GM12878 (cell line): ENCODE measurements at regions not wholly inside any gene's neighbourhood (a gene's known extent, or its start where the extent isn't known, plus 50 kb on each side); places are given as distances from the start of the nearest gene placed in this dataset.

ENCODE experiments used
- ATAC-seq: fragments of 200-7000 bp; cut with Tn5 transposase; 3 replicates; pipeline ENCODE4 v1.9.1; 2020; ENCODE audit warnings: mild to moderate bottlenecking, moderate library complexity
- BruUV-seq: library from RNA; stranded (reverse); fragments of 400-500 nt; replicated peaks from 2 replicates; lab custom pipeline; 2021; lab: Mats Ljungman, UMichigan
- CTCF ChIA-PET: fragments of 300-600 bp; sonication (Branson Sonifier 250); formaldehyde crosslinking; extraction: SDS; loops from one replicate; lab custom pipeline; 2021; ENCODE audit warnings: inconsistent platforms; lab: Yijun Ruan, JAX
- POLR2A ChIA-PET: fragments of 350-600 bp; formaldehyde crosslinking; extraction: SDS; loops from one replicate; lab custom pipeline; 2021; ENCODE audit warnings: inconsistent platforms; lab: Charles Lee
- RAD21 ChIA-PET: fragments of 300-600 bp; sonication (Branson Sonifier 250); formaldehyde crosslinking; loops from one replicate; lab custom pipeline; 2023; ENCODE audit warnings: antibody characterized with exemption; ENCODE audit not compliant: unreplicated experiment; lab: Charles Lee
- SMC1A ChIA-PET: fragments of 300-600 bp; sonication (Branson Sonifier 250); formaldehyde crosslinking; loops from one replicate; lab custom pipeline; 2023; ENCODE audit not compliant: unreplicated experiment, uncharacterized antibody; lab: Charles Lee
- DNase-seq: peaks from one replicate; pipeline ENCODE4 v3.0.0-alpha.2; 2011; ENCODE audit warnings: low read depth, low spot score
- FAIRE-seq: peaks from 3 replicates; lab custom pipeline; 2011; peaks lifted over from hg19 to GRCh38; lab: Jason Lieb, UNC
- H2AFZ ChIP-seq: 2 replicates; pipeline ENCODE4 v1.6.0; 2011; ENCODE audit warnings: low read depth, low read length, control low read depth; ENCODE audit not compliant: control insufficient read depth
- H3K27ac ChIP-seq: 2 replicates; pipeline ENCODE4 v1.5.1; 2011; ENCODE audit warnings: control low read depth; ENCODE audit not compliant: control insufficient read depth, insufficient read depth
- H3K27me3 ChIP-seq, 2 experiments: replicated peaks in 1 of 2; 2 replicates each; pipeline versions ENCODE4 v1.6.0 to v1.6.1; 2011; ENCODE audit warnings: low read length in 1 of 2; ENCODE audit not compliant: control insufficient read depth in 2 of 2, insufficient read depth in 2 of 2
- H3K36me3 ChIP-seq, 2 experiments: 2 replicates each; pipeline ENCODE4 v1.5.1; 2011; ENCODE audit warnings: low read length in 1 of 2; ENCODE audit not compliant: control insufficient read depth in 2 of 2, insufficient read depth in 2 of 2
- H3K4me1 ChIP-seq: 2 replicates; pipeline ENCODE4 v1.6.1; 2011; ENCODE audit warnings: mild to moderate bottlenecking, low read length, moderate library complexity, mixed read lengths; ENCODE audit not compliant: control insufficient read depth, insufficient read depth
- H3K4me2 ChIP-seq: 2 replicates; pipeline ENCODE4 v1.6.0; 2011; ENCODE audit warnings: control low read depth; ENCODE audit not compliant: control insufficient read depth, insufficient read depth
- H3K4me3 ChIP-seq: fragments of 200-600 bp; sonication (generic); 2 replicates; pipeline ENCODE4 v1.5.1; 2016
- H3K79me2 ChIP-seq: 2 replicates; pipeline ENCODE4 v1.6.0; 2011; ENCODE audit warnings: low read length; ENCODE audit not compliant: control insufficient read depth, insufficient read depth
- H3K9ac ChIP-seq: 2 replicates; pipeline ENCODE4 v1.8.0; 2011; ENCODE audit warnings: low read length, control low read depth, mixed read lengths; ENCODE audit not compliant: control insufficient read depth, insufficient read depth
- H3K9me3 ChIP-seq: replicated peaks from 3 replicates; pipeline ENCODE4 v1.5.1; 2011; ENCODE audit warnings: mild to moderate bottlenecking, low read length; ENCODE audit not compliant: control insufficient read depth, insufficient read depth
- H4K20me1 ChIP-seq: 2 replicates; pipeline ENCODE4 v1.6.0; 2011; ENCODE audit not compliant: control insufficient read depth, insufficient read depth
- BACH1 ChIP-seq: fragments of 450-650 bp; IDR thresholded peaks from 2 replicates; pipeline ENCODE4 v1.6.1; 2017; ENCODE audit warnings: mild to moderate bottlenecking, borderline replicate concordance
- JUNB ChIP-seq: IDR thresholded peaks from 2 replicates; pipeline ENCODE4 v1.6.1; 2016; ENCODE audit warnings: antibody characterized with exemption, mild to moderate bottlenecking
- NFIC ChIP-seq: IDR thresholded peaks from 2 replicates; pipeline ENCODE4 v1.6.1; 2012; ENCODE audit warnings: low read depth, mild to moderate bottlenecking, inconsistent platforms, low read length, moderate library complexity
- WGBS: methylation state at CpG from one replicate; pipeline ENCODE4 v1.1.6; 2016; ENCODE audit warnings: low lambda C conversion rate; ENCODE audit not compliant: insufficient replicate concordance, insufficient coverage; ENCODE audit errors: missing lambda C conversion rate; 5-methylcytosine and 5-hydroxymethylcytosine counted together
- in situ Hi-C: fragments of 300-500 bp; cut with MboI; formaldehyde crosslinking; loops from 9 replicates; pipeline ENCODE4 v1.14.3; 2018; ENCODE audit warnings: mixed read lengths
- intact Hi-C: fragments of 100-400 bp; cut with micrococcal nuclease; formaldehyde crosslinking; loops from one replicate; pipeline ENCODE4 v1.14.2; 2022; ENCODE audit not compliant: unreplicated experiment
- TF ChIP-seq, protein P1 (sequence below): fragments of 450-650 bp; IDR thresholded peaks from 2 replicates; pipeline ENCODE4 v1.6.1; 2017; ENCODE audit warnings: mild to moderate bottlenecking, moderate library complexity

DNA sequence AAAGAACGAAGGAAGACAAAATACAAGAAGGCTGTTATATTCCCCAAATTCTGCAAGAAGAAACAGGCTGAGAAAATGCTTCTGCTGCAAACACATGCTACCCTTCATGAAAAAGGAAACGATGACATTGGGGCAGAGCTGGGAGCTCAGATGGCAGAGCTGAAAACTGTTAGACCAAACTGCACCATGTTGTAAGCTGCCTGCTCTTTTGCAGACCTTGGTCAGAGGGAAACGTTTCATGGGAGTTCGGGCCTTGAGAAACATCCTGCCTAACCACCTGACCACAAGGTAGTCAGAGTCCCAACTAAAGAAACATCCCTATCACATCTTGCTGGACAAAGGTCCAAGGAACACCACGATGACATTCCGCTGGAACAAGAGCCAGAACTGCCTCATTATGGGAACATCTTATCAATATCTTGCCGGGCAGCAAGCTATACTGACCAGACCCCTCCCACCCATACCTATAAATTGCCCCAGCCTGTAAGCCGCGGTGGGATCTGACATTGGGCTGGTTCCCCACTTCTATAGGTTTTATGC, 110.7 kb upstream of the CTSC start (continued):
- TF ChIP-seq, protein P1, sequence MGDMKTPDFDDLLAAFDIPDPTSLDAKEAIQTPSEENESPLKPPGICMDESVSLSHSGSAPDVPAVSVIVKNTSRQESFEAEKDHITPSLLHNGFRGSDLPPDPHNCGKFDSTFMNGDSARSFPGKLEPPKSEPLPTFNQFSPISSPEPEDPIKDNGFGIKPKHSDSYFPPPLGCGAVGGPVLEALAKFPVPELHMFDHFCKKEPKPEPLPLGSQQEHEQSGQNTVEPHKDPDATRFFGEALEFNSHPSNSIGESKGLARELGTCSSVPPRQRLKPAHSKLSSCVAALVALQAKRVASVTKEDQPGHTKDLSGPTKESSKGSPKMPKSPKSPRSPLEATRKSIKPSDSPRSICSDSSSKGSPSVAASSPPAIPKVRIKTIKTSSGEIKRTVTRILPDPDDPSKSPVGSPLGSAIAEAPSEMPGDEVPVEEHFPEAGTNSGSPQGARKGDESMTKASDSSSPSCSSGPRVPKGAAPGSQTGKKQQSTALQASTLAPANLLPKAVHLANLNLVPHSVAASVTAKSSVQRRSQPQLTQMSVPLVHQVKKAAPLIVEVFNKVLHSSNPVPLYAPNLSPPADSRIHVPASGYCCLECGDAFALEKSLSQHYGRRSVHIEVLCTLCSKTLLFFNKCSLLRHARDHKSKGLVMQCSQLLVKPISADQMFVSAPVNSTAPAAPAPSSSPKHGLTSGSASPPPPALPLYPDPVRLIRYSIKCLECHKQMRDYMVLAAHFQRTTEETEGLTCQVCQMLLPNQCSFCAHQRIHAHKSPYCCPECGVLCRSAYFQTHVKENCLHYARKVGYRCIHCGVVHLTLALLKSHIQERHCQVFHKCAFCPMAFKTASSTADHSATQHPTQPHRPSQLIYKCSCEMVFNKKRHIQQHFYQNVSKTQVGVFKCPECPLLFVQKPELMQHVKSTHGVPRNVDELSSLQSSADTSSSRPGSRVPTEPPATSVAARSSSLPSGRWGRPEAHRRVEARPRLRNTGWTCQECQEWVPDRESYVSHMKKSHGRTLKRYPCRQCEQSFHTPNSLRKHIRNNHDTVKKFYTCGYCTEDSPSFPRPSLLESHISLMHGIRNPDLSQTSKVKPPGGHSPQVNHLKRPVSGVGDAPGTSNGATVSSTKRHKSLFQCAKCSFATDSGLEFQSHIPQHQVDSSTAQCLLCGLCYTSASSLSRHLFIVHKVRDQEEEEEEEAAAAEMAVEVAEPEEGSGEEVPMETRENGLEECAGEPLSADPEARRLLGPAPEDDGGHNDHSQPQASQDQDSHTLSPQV, result no peak
- TF ChIP-seq, all 136 proteins: peak for 0

DNA sequence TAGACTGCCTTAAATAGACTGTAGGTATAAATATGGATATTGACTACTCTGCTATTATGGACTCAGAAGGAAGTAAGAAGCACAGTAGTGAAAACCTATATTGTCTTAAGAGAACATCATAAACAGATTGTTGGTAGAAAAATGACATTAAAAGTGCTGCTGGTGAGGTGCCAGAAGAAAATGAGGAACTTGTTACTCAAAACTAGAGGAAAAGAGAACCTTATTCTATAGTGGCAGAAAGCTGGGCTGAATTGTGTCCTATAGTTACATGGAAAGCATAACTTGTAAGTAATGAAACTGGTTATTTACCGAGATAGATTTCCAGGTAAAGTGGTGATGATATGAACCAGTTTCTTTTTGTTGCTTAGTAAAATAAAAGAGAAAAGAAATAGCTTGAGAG, 109.7 kb upstream of the CTSC start:
- Histone ChIP-seq H3K27me3 (no peaks in the 10 kb centered on the region), H3K9ac (no peak overlapping the region), H3K79me2 (no peaks in the 10 kb centered on the region), H4K20me1 (no peaks in the 10 kb centered on the region), H3K9me3 (0 out of 3 replicates have a peak, but pooled peaks cover 2% of the 10 kb centered on the region), H2AFZ (0 out of 2 replicates have a peak overlapping the region, but pooled peaks have one; percentile 5), H3K4me1 (no peaks in the 10 kb centered on the region), H3K27ac (no peak overlapping the region), H3K4me2 (no peak overlapping the region), H3K4me3 (no peak overlapping the region), H3K36me3 (no peaks in the 10 kb centered on the region)
- SMC1A ChIA-PET, result interaction anchor here (0.9 kb wide), 2 partner anchors 17 to 119 kb away, joined by 3 read pairs; no protein-coding TSS in a partner anchor
- FAIRE-seq (no peak), DNase-seq (no peak), ATAC-seq (peak; percentile 46)
- CTCF ChIA-PET, result interaction anchor here (1.8 kb wide), 1 partner anchor 38 kb away, joined by 3 read pairs; no protein-coding TSS in a partner anchor
- intact Hi-C loops, result no loop called here
- WGBS, result 0% methylated on average over 1 of the region's 1 CpG
- RAD21 ChIA-PET, result no interaction called here
- in situ Hi-C loops, result no loop called here
- POLR2A ChIA-PET, result no interaction called here
- TF ChIP-seq JUNB, result peak; percentile 50
- no peak for TF ChIP-seq BACH1
- TF ChIP-seq NFIC, result 0 out of 2 replicates have a peak, but pooled peaks have one; percentile 37
- BruUV-seq, result no TSS peak
